Right ventricle myocardium superior (tissue), 1 donor: ENCODE measurements at regions not wholly inside any gene's neighbourhood (a gene's known extent, or its start where the extent isn't known, plus 50 kb on each side); places are given as distances from the start of the nearest gene placed in this dataset.
A peak's percentile ranks its signal among the peaks of the same experiment; 100 is the strongest.
"Not testable (repeated sequence)": the region's sequence is repeated elsewhere in the genome, so short reads cannot be mapped to it uniquely, and the experiment has no call there.

Experiments used
- ATAC-seq: fragments of 200-7000 bp; cut with Tn5 transposase; one replicate; pipeline ENCODE4 v1.9.1; 2020; ENCODE audit warnings: mild to moderate bottlenecking; ENCODE audit not compliant: poor library complexity
- DNase-seq: peaks from one replicate; pipeline ENCODE4 v3.0.0-alpha.2; 2020
- intact Hi-C: fragments of 100-400 bp; cut with DNase I; formaldehyde crosslinking; loops from one replicate; pipeline ENCODE4 v1.11.2; 2022
- donor health status: DM: no; HTN: yes; CAD: no; lungs with severe emphysema.

- intact Hi-C loops, result no loop called here
- ATAC-seq (no peak), DNase-seq (no peak)
Measured at GRCh38 chr5:58185801-58186200, 274.1 kb downstream of the PLK2 start.

DNA sequence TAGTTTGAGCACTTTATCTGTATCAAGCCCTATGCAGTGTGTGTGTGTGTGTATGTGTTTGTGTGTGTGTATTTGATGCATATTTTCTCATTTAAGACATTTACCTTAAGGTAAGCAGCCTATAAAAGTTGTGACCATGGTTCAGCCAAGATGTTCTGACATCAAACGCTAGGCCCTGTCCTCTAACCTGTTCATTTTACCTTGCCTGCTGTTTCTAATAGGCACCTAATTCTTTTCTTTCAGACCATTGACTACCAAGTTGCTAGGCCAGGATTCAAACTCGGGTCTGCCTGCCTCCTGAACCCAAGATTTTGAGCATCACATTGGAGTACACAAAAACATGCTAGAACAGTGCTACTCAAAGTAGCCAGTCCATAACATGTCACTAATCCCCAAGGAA is 274.5 kb downstream of the PLK2 start:
- DNase-seq, result no peak
- ATAC-seq, result no peak
- intact Hi-C loops, result no loop called here

- DNase-seq (no peak), ATAC-seq (no peak)
- intact Hi-C loops, result no loop called here
Measured at GRCh38 chr5:58184910-58185309, 275.0 kb downstream of the PLK2 start.

- intact Hi-C loops, result no loop called here
- DNase-seq (no peak), ATAC-seq (no peak)
Measured at GRCh38 chr5:58183786-58184085, 276.1 kb downstream of the PLK2 start.

DNA sequence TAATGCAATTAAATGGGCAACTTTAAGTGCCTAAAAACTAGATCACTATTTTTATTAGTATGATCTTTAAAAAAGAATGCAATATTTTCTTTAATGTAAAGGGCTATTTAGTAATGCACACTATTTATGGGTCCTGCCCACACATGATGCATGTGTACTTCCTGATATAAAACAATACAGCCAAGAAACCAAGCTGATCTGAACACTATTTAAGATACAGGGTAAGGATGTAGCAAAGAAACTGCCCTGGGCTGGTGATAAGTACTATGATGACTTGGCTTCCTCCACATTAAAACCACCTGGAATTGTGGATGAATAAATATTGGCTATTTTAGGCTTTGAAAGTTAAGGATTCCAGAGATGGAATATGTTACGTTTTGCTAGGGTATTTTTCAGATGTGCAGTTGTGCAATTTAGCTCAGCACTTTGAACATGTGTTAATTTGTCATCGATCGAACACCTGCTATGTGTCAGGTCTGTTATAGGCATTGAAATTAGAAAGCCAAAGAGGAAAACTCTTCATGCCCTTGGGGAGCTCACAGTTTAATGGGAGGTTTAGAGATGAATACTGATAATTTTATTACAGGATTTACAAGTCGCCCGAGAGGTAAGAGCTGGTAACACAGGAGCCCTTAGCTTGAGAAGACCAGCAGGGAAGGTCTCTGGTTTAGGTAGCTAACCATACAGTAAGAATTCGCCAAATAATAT is 276.7 kb downstream of the PLK2 start:
- no peak for DNase-seq
- intact Hi-C loops, result no loop called here
- no peak for ATAC-seq

DNA sequence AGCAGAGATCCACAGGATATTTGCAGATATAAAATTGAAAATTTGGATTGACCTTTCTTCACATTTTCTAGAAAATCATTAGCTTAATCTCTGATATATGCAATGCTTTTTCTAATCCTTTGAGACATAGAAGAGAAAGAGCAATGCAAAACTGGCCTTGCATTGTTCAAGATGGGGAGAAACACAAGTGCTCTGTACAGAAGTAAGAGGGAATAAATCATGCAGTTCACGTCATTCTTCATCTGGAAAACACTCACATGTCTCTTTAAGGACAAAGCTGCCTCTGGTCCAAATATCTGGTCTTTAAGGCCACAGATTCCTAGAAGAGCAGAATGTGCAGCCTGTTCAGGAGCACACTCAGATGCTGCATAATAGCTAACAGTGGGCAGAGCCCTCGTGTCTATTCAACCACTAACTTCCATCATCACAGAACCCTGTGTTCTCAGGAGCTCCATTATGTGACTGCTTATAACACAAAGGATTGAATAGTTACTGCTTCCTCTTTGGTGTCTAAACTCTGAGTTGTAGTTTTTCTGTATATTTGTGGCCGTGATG is 277.5 kb downstream of the PLK2 start:
- intact Hi-C loops, result no loop called here
- no peak for ATAC-seq

GRCh38 chr5:58181578-58182286 is 278.2 kb downstream of the PLK2 start:
- intact Hi-C loops, result no loop called here
- DNase-seq, result no peak
- no peak for ATAC-seq

More for the DNA sequence above, 277.5 kb downstream of the PLK2 start:
- DNase-seq, result no peak

GRCh38 chr5:58172946-58173345 is 286.9 kb downstream of the PLK2 start:
- intact Hi-C loops, result no loop called here
- DNase-seq (no peak), ATAC-seq (no peak)

GRCh38 chr5:58165152-58165551 is 294.7 kb downstream of the PLK2 start:
- DNase-seq, result no peak

GRCh38 chr5:58161889-58162288 is 298.0 kb downstream of the PLK2 start:
- ATAC-seq, intact Hi-C loops: not testable (repeated sequence)

More at GRCh38 chr5:58165152-58165551, 294.7 kb downstream of the PLK2 start:
- no peak for ATAC-seq
- intact Hi-C loops, result no loop called here

DNA sequence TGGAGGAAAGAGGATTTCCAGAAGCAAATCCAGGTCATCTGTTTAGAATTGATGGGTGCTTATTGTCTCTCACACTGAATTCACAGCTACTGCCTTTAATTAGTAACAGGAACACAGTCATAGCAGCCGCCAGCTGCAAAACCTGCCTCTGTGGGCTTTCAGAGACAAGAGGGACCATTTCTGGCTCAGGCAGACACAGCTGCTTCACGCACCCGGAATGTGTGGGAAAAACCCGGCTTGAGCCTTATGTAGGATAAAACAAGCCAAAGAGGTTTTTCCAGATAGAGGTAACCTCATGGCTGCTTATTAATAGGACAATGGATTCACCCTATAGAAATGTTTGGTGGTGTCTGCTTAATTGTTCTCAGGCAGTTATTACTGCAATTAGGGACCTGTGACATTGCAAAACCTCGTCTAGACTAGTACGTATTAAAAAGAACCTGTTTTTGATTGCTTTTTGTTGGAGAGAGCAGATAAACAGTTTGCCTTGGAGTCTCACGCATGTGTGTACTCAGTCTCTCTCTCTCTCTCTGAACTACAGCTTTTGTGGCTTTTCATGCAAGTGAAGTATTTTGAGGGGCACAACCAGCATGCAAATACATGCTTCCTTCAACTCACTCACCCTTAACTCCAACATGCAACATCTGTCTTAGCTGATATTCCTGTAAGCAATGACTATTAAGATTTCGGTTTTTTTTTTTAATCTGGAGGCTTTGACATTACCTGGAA is 302.7 kb downstream of the PLK2 start:
- intact Hi-C loops, result no loop called here
- no peak for DNase-seq
- peak; percentile 39 for ATAC-seq

More at GRCh38 chr5:58161889-58162288, 298.0 kb downstream of the PLK2 start:
- not testable (repeated sequence) for DNase-seq

DNA sequence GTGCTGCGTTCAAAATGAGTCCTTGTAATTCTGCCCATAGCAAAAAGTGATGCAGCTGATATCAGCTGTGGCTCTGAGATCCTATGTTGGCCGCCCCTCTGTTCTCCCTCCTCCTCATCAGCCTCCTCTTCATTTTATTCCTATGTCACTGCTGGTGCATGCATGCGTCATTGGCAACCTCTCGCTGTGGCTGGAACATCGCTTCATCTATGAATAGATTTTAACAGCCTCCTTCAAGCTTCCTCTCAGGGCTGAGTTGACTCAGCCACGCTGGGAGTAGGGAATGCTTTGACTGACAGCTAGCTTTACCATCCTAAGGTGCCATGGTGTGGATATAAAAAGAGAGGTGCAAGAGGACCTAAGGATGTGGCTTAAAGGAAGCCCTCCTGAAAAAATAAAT is 303.5 kb downstream of the PLK2 start:
- intact Hi-C loops, result no loop called here
- peak; percentile 36 for ATAC-seq
- no peak for DNase-seq

- intact Hi-C loops, result no loop called here
- ATAC-seq (no peak), DNase-seq (no peak)
Measured at GRCh38 chr5:58153255-58153654, 306.6 kb downstream of the PLK2 start.

DNA sequence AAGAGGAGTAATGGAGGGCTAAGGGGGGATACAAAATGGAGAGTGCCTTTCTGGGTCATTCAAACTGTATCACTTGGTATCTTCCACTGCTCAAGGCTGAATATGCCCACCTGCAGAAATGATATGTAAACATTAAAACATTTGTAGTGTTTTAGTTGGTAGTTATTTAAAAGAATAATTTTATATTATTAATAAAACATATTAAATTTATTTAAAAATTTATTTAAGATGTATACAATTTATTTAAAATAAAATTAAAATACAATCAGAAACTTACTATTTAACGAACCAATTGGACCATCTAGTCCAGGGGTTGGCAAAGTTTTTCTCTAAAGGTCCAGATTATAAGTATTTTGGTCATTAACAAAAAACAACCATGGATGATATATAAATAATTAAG is 308.5 kb downstream of the PLK2 start:
- intact Hi-C loops, result no loop called here
- no peak for DNase-seq
- ATAC-seq, result no peak

GRCh38 chr5:58150926-58151325 is 309.0 kb downstream of the PLK2 start:
- DNase-seq, result no peak
- ATAC-seq, result no peak
- intact Hi-C loops, result no loop called here

DNA sequence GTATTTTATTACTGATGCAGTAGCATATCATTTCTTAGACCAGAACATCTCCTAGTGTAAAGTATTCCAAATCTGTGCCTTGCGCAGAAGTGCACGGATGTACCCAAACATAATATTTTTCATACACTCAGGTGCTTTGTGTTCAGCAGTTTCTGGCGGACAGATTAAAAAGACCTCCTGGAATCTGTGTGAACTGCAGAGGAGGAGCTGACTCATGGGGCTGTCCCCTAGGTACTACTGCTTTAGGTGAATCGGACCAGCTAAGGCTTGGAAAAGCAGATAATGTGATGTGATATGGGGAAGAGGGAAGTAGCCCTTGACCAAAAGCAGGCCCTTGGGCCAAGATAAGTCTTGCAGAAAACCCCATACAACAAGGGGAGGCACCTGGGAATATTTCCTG is 310.1 kb downstream of the PLK2 start:
- DNase-seq (no peak), ATAC-seq (no peak)
- intact Hi-C loops, result no loop called here

DNA sequence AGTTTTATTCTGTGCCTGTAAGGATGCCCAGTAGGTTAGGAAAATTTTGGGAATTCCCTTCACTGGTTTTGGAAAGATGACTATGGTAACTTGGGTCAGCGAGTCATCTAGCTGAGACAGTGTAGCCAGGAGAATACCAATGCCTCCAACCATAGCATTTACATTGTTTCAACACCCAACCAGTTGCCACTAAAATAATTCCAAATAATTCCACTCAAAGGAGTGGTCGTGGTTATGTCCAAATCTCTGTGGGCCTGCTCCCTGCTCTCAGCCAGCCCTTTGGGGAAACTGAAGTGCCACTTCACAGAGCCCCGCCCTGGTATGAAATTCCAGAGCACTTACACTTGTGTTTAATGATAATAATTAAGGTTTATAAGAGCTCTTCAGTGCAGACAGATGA is 310.5 kb downstream of the PLK2 start:
- intact Hi-C loops, result no loop called here
- DNase-seq (no peak), ATAC-seq (no peak)

DNA sequence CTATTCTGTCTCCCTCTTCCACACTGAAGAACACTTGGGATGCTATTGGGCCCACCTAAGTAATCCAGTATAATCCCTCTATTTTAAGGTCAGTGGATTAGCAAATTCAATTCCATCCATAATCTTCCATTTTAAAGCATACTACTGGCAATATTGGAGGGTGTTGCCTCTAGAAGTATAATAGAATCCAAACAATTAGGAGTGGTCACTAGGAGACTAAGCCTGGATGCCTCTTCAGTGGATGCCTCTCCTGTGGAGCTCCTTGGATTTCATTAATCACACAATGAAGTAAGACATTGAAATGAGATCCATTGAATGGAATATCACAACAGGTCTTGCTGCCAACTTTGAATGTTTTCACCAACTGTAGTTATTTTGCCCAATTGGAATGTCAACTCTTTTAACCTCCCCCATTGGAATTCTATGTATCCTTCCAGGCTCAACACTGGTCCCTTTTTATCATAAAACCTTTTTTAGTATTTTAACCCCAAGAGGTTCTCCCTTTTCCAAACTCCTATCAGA is 311.6 kb downstream of the PLK2 start:
- intact Hi-C loops, result no loop called here
- ATAC-seq (no peak), DNase-seq (no peak)

GRCh38 chr5:58145397-58145934 is 314.4 kb downstream of the PLK2 start:
- DNase-seq, result no peak
- intact Hi-C loops, result no loop called here
- ATAC-seq, result no peak
